ENCODE measurements at regions not wholly inside any gene's neighbourhood (a gene's known extent, or its start where the extent isn't known, plus 50 kb on each side); places are given as distances from the start of the nearest gene placed in this dataset.

- no peak overlapping the region for H3K4me3 ChIP-seq (replicated peaks; ENCODE audit: insufficient read depth, low read length)
- no peak overlapping the region for H3K27ac ChIP-seq (replicated peaks)
- no peaks in the 10 kb centered on the region for H3K27me3 ChIP-seq (ENCODE audit: insufficient read depth, poor library complexity, severe bottlenecking)
- TF ChIP-seq POLR2AphosphoS5 (IDR thresholded peaks at IDR 0.05; ENCODE audit: low read depth) (no peak), GABPA (IDR thresholded peaks at IDR 0.05; ENCODE audit: low read depth) (no peak), SPI1 (IDR thresholded peaks at IDR 0.05; ENCODE audit: borderline replicate concordance, low read depth) (no peak), REST (IDR thresholded peaks at IDR 0.05; ENCODE audit: insufficient replicate concordance, low read depth) (no peak)
- TF ChIP-seq, protein P1, sequence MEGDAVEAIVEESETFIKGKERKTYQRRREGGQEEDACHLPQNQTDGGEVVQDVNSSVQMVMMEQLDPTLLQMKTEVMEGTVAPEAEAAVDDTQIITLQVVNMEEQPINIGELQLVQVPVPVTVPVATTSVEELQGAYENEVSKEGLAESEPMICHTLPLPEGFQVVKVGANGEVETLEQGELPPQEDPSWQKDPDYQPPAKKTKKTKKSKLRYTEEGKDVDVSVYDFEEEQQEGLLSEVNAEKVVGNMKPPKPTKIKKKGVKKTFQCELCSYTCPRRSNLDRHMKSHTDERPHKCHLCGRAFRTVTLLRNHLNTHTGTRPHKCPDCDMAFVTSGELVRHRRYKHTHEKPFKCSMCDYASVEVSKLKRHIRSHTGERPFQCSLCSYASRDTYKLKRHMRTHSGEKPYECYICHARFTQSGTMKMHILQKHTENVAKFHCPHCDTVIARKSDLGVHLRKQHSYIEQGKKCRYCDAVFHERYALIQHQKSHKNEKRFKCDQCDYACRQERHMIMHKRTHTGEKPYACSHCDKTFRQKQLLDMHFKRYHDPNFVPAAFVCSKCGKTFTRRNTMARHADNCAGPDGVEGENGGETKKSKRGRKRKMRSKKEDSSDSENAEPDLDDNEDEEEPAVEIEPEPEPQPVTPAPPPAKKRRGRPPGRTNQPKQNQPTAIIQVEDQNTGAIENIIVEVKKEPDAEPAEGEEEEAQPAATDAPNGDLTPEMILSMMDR (IDR thresholded peaks at IDR 0.05; ENCODE audit: insufficient read depth, low read length) = no peak
- no peak for DNase-seq (ENCODE audit: low read depth in 1 of 2, low spot score in 1 of 2)
Observed at GRCh38 chr6:113425977-113426660, 431.0 kb upstream of the MARCKS start.

GRCh38 chr6:113427617-113428016 lies 429.5 kb upstream of the MARCKS start:
- TF ChIP-seq, protein P1 (IDR thresholded peaks at IDR 0.05; ENCODE audit: insufficient read depth, low read length) = no peak
- TF ChIP-seq SPI1 (IDR thresholded peaks at IDR 0.05; ENCODE audit: borderline replicate concordance, low read depth) = no peak
- DNase-seq (ENCODE audit: low read depth in 1 of 2, low spot score in 1 of 2) = no peak
- Histone ChIP-seq H3K27me3 (ENCODE audit: insufficient read depth, poor library complexity, severe bottlenecking) (no peaks in the 10 kb centered on the region), H3K27ac (replicated peaks) (no peak overlapping the region), H3K4me3 (replicated peaks; ENCODE audit: insufficient read depth, low read length) (no peak overlapping the region)

DNA sequence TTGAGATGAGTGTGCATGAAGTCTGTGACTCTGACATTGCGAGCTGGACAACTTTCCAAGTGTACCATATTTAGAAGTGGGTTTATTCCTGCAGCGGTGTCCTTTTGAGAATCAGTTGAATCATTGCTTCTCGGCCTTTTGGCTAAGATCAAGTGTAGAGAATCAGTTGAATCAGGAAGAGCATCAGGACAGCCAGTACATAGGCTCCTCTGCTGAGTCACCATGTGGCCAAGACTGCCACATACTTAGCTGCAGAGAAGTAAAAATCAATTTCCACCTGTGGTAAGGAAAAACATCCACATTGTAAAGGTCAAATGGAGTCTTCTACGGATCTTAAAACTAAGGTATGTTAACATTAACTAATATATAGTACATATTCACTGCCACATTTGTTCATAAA lies 428.4 kb upstream of the MARCKS start:
- Histone ChIP-seq H3K27me3 (ENCODE audit: insufficient read depth, poor library complexity, severe bottlenecking) (no peaks in the 10 kb centered on the region), H3K4me3 (replicated peaks; ENCODE audit: insufficient read depth, low read length) (no peak overlapping the region), H3K27ac (replicated peaks) (no peak overlapping the region)
- DNase-seq (ENCODE audit: low read depth in 1 of 2, low spot score in 1 of 2) = peak in 1 of 2 experiments; percentile 25
- TF ChIP-seq REST (IDR thresholded peaks at IDR 0.05; ENCODE audit: insufficient replicate concordance, low read depth) (no peak), SPI1 (IDR thresholded peaks at IDR 0.05; ENCODE audit: borderline replicate concordance, low read depth) (no peak), GABPA (IDR thresholded peaks at IDR 0.05; ENCODE audit: low read depth) (no peak)
- TF ChIP-seq, protein P1 (IDR thresholded peaks at IDR 0.05; ENCODE audit: insufficient read depth, low read length) = no peak
